ENCODE measurements at regions not wholly inside any gene's neighbourhood (a gene's known extent, or its start where the extent isn't known, plus 50 kb on each side); places are given as distances from the start of the nearest gene placed in this dataset.
"Not testable (repeated sequence)": the region's sequence is repeated elsewhere in the genome, so short reads cannot be mapped to it uniquely, and the experiment has no call there.

DNA sequence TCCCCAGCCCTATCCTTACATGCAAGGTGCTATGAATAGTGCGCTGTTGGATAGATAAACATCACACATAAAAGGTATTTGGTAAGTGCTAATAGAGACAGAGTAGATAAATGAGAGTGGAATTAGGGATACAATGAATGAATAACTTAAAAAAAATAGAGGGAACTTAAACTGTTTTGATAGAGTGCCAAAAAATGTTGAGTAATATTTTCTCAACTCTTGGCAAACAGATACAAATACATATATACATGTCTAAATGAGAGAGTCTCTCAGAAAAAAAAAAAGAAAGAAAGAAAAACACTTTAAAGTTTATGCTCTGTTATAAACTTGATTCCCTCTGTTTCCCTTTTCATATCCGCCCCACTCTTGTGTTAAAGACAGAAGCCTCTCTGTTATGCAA, 667.4 kb downstream of the ROBO2 start:
- H3K27ac ChIP-seq (ENCODE audit: low read depth, low read length): no peak overlapping the region
- no peaks in the 10 kb centered on the region for H3K27me3 ChIP-seq (ENCODE audit: insufficient read depth, low read length)
- no peaks in the 10 kb centered on the region for H3K4me1 ChIP-seq (ENCODE audit: insufficient read depth, low read length)
- H3K4me3 ChIP-seq (ENCODE audit: low read length): no peak overlapping the region
- H3K9me3 ChIP-seq (ENCODE audit: insufficient read depth, low read depth, low read length): no peaks in the 10 kb centered on the region
- WGBS: 67% methylated on average over 1 of the region's 2 CpGs
- no peak overlapping the region for H3K9ac ChIP-seq (ENCODE audit: low read depth, low read length)
- no peaks in the 10 kb centered on the region for H3K36me3 ChIP-seq (ENCODE audit: insufficient read depth, low read length)

DNA sequence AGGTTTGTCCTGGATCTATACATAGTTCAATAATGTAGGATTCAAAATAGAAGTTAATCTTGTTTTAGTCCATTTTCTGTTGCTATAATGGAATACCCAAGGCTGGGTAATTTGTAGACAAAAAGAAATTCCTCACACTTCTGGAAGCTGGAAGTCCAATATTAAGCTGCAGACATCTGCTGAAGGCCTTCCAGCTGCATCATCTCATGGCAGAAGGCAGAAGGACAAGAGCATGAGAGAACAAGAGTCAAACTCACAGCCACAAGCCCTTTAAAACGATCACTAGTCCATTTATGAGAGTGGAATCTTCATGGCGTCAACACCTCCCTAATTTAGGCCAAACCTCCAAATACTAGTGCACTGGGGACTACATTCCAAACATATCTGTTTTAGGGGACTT, 669.3 kb downstream of the ROBO2 start:
- Histone ChIP-seq H3K36me3 (ENCODE audit: insufficient read depth, low read length) (no peaks in the 10 kb centered on the region), H3K27me3 (ENCODE audit: insufficient read depth, low read length) (no peaks in the 10 kb centered on the region), H3K4me3 (ENCODE audit: low read length) (no peak overlapping the region), H3K27ac (ENCODE audit: low read depth, low read length) (no peak overlapping the region), H3K9ac (ENCODE audit: low read depth, low read length) (no peak overlapping the region), H3K4me1 (ENCODE audit: insufficient read depth, low read length) (no peaks in the 10 kb centered on the region), H3K9me3 (ENCODE audit: insufficient read depth, low read depth, low read length) (no peaks in the 10 kb centered on the region)
- 88% methylated on average over 2 of the region's 2 CpGs for WGBS

- H3K9me3 ChIP-seq (ENCODE audit: insufficient read depth, low read depth, low read length): no peaks in the 10 kb centered on the region
- no peaks in the 10 kb centered on the region for H3K36me3 ChIP-seq (ENCODE audit: insufficient read depth, low read length)
- peaks cover 16% of the 10 kb centered on the region for H3K4me1 ChIP-seq (ENCODE audit: insufficient read depth, low read length)
- H3K27ac ChIP-seq (ENCODE audit: low read depth, low read length): no peak overlapping the region
- no peak overlapping the region for H3K4me3 ChIP-seq (ENCODE audit: low read length)
- no peak overlapping the region for H3K9ac ChIP-seq (ENCODE audit: low read depth, low read length)
- no peaks in the 10 kb centered on the region for H3K27me3 ChIP-seq (ENCODE audit: insufficient read depth, low read length)
- 42% methylated on average over 2 of the region's 2 CpGs for WGBS
Measured at GRCh38 chr3:77718311-77718710, 678.4 kb downstream of the ROBO2 start.

GRCh38 chr3:77720460-77720971, 680.6 kb downstream of the ROBO2 start:
- Histone ChIP-seq H3K27me3 (ENCODE audit: insufficient read depth, low read length) (no peaks in the 10 kb centered on the region), H3K9ac (ENCODE audit: low read depth, low read length) (no peak overlapping the region), H3K4me1 (ENCODE audit: insufficient read depth, low read length) (peaks cover 16% of the 10 kb centered on the region), H3K36me3 (ENCODE audit: insufficient read depth, low read length) (no peaks in the 10 kb centered on the region), H3K9me3 (ENCODE audit: insufficient read depth, low read depth, low read length) (no peaks in the 10 kb centered on the region), H3K27ac (ENCODE audit: low read depth, low read length) (no peak overlapping the region), H3K4me3 (ENCODE audit: low read length) (no peak overlapping the region)

DNA sequence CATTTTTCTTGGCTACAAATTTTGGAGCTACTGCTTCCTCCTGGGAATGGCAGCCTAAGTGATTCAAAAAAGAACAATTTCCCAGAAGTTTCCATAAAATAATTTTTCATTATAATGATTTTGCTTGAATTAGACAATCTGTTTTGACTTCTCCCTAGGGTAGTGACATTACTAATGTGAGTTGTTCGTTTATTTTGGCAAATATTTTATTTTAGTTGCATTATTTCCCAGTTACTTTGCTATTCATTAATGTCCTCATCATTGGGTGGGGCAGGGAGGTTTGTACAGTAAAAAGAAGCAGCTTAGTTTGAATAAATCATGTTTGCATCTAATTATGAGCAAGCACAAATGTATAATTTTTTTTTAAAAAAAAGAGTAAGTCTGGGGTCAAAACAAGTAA, 686.6 kb downstream of the ROBO2 start:
- no peak overlapping the region for H3K27ac ChIP-seq (ENCODE audit: low read depth, low read length)
- H3K9me3 ChIP-seq (ENCODE audit: insufficient read depth, low read depth, low read length): no peaks in the 10 kb centered on the region
- H3K27me3 ChIP-seq (ENCODE audit: insufficient read depth, low read length): no peaks in the 10 kb centered on the region
- 83% methylated on average over 1 of the region's 1 CpG for WGBS
- H3K4me3 ChIP-seq (ENCODE audit: low read length): no peak overlapping the region
- no peaks in the 10 kb centered on the region for H3K36me3 ChIP-seq (ENCODE audit: insufficient read depth, low read length)
- H3K9ac ChIP-seq (ENCODE audit: low read depth, low read length): no peak overlapping the region
- H3K4me1 ChIP-seq (ENCODE audit: insufficient read depth, low read length): no peaks in the 10 kb centered on the region

- Histone ChIP-seq H3K36me3 (ENCODE audit: insufficient read depth, low read length) (no peaks in the 10 kb centered on the region), H3K27me3 (ENCODE audit: insufficient read depth, low read length) (no peaks in the 10 kb centered on the region), H3K27ac (ENCODE audit: low read depth, low read length) (no peak overlapping the region), H3K4me3 (ENCODE audit: low read length) (no peak overlapping the region), H3K9ac (ENCODE audit: low read depth, low read length) (no peak overlapping the region), H3K4me1 (ENCODE audit: insufficient read depth, low read length) (no peaks in the 10 kb centered on the region), H3K9me3 (ENCODE audit: insufficient read depth, low read depth, low read length) (no peaks in the 10 kb centered on the region)
- WGBS: no CpG with 5 or more reads among the region's 1 CpG
Measured at GRCh38 chr3:77746048-77746447, 706.1 kb downstream of the ROBO2 start.

DNA sequence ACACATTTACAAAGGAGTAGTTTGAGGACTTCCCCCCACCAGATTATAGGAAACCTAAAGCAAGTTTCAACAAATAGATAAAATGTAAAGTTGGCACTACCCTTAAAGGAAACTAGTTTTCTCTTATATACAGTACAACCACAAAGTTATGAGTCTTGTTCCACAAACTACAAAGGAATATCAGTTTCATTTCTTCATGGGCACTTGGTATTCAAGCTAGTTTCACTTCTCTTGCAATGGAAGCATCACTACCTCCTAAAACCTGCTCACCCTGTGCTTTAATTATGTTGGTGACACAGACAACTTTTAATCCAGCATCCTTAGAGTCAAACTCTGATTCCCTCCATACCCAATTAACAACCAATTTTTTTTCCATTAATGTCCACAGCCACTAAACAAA, 707.0 kb downstream of the ROBO2 start:
- Histone ChIP-seq H3K27me3 (ENCODE audit: insufficient read depth, low read length) (no peaks in the 10 kb centered on the region), H3K9me3 (ENCODE audit: insufficient read depth, low read depth, low read length) (no peaks in the 10 kb centered on the region), H3K4me3 (ENCODE audit: low read length) (no peak overlapping the region), H3K27ac (ENCODE audit: low read depth, low read length) (no peak overlapping the region), H3K36me3 (ENCODE audit: insufficient read depth, low read length) (no peaks in the 10 kb centered on the region), H3K4me1 (ENCODE audit: insufficient read depth, low read length) (no peaks in the 10 kb centered on the region), H3K9ac (ENCODE audit: low read depth, low read length) (no peak overlapping the region)

DNA sequence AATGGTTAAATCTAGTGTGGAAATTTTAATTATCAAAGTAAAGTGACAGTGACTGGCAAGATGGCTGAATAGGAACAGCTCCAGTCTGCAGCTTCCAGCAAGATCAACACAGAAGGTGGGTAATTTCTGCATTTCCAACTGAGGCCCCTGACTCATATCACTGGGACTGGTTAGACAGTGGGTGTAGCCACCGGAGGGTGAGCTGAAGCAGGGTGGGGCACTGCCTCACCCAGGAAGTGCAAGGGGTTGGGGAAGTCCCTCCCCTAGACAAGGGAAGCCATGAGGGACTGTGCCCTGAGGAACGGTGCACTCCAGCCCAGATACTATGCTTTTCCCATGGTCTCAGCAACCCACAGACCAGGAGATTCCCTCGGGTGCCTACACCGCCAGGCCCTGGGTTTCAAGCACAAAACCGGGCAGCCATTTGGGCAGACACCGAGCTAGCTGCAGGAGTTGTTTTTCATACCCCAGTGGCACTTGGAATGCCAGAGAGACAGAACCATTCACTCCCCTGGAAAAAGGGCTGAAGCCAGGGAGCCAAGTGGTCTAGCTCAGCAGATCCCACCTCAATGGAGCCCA, 716.6 kb downstream of the ROBO2 start:
- H3K9ac ChIP-seq (ENCODE audit: low read depth, low read length); H3K36me3 ChIP-seq (ENCODE audit: insufficient read depth, low read length); H3K27ac ChIP-seq (ENCODE audit: low read depth, low read length); H3K27me3 ChIP-seq (ENCODE audit: insufficient read depth, low read length); H3K9me3 ChIP-seq (ENCODE audit: insufficient read depth, low read depth, low read length); H3K4me1 ChIP-seq (ENCODE audit: insufficient read depth, low read length); H3K4me3 ChIP-seq (ENCODE audit: low read length): not testable (repeated sequence)
- WGBS: 98% methylated on average over 6 of the region's 6 CpGs

DNA sequence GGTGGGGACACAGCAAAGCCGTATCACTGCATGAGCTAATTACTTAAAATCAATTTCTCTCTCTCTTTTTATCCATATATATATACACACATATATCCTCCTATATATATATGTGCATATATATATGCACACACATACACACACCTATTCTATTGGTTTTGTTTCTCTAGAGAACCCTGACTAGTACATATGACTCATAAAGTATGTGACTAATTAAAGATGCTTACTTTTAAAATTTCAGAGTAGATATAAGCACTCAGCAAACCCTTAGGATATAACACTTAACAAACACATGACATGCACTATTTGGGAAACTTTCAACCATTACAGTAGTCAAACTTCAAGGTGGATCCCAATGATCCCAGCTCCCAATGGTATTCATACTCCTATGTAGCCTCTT, 732.6 kb downstream of the ROBO2 start:
- H3K9ac ChIP-seq (ENCODE audit: low read depth, low read length): no peak overlapping the region
- H3K27me3 ChIP-seq (ENCODE audit: insufficient read depth, low read length): no peaks in the 10 kb centered on the region
- no peaks in the 10 kb centered on the region for H3K4me1 ChIP-seq (ENCODE audit: insufficient read depth, low read length)
- H3K9me3 ChIP-seq (ENCODE audit: insufficient read depth, low read depth, low read length): no peaks in the 10 kb centered on the region
- WGBS: no CpG with 5 or more reads among the region's 1 CpG
- H3K27ac ChIP-seq (ENCODE audit: low read depth, low read length): no peak overlapping the region
- H3K4me3 ChIP-seq (ENCODE audit: low read length): no peak overlapping the region
- H3K36me3 ChIP-seq (ENCODE audit: insufficient read depth, low read length): no peaks in the 10 kb centered on the region

DNA sequence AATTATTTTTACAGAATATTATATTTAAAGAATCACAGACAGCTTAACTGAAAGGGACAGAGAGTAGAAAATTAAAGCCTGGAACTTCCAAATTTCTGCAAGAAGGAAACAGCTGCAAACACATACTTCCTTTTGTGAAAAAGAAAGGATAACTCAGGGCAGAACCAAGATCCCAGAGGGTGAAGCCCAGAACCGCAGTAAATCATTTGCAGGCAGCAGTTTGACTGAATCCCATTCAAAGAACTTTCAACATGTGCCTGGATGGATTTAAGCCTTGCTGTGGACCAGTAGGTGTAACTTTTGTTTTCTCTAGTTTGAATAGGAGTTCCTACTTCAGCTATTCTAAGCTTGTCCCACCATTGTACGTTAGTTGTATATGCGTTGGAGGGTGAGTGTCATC, 733.2 kb downstream of the ROBO2 start:
- Histone ChIP-seq H3K9ac (ENCODE audit: low read depth, low read length) (no peak overlapping the region), H3K27me3 (ENCODE audit: insufficient read depth, low read length) (no peaks in the 10 kb centered on the region), H3K4me1 (ENCODE audit: insufficient read depth, low read length) (no peaks in the 10 kb centered on the region), H3K36me3 (ENCODE audit: insufficient read depth, low read length) (no peaks in the 10 kb centered on the region), H3K4me3 (ENCODE audit: low read length) (no peak overlapping the region), H3K27ac (ENCODE audit: low read depth, low read length) (no peak overlapping the region), H3K9me3 (ENCODE audit: insufficient read depth, low read depth, low read length) (no peaks in the 10 kb centered on the region)
- 91% methylated on average over 3 of the region's 3 CpGs for WGBS

GRCh38 chr3:77780278-77780996, 740.5 kb downstream of the ROBO2 start:
- WGBS: 50% methylated on average over 5 of the region's 5 CpGs
- Histone ChIP-seq H3K9ac (ENCODE audit: low read depth, low read length) (no peak overlapping the region), H3K4me1 (ENCODE audit: insufficient read depth, low read length) (peaks cover 4% of the 10 kb centered on the region; the same call in 1 of the 2 replicates), H3K27ac (ENCODE audit: low read depth, low read length) (no peak overlapping the region), H3K36me3 (ENCODE audit: insufficient read depth, low read length) (no peaks in the 10 kb centered on the region), H3K4me3 (ENCODE audit: low read length) (no peak overlapping the region), H3K9me3 (ENCODE audit: insufficient read depth, low read depth, low read length) (no peaks in the 10 kb centered on the region), H3K27me3 (ENCODE audit: insufficient read depth, low read length) (no peaks in the 10 kb centered on the region)
